GM23338 (cell line): ENCODE measurements at regions not wholly inside any gene's neighbourhood (a gene's known extent, or its start where the extent isn't known, plus 50 kb on each side); places are given as distances from the start of the nearest gene placed in this dataset.

Experiments used
- ATAC-seq: fragments of 200-7000 bp; cut with Tn5 transposase; 3 replicates; pipeline ENCODE4 v1.9.1; 2020
- DNase-seq: peaks from one replicate; pipeline ENCODE4 v3.0.0-alpha.2; 2015; ENCODE audit warnings: low spot score
- H2AFZ ChIP-seq: fragments of 200-600 bp; sonication (generic); 2 replicates; pipeline ENCODE4 v1.8.0; 2016; ENCODE audit warnings: antibody characterized with exemption, mild to moderate bottlenecking, moderate library complexity
- H3F3A ChIP-seq: fragments of 200-600 bp; sonication (generic); replicated peaks from 2 replicates; pipeline ENCODE4 v1.8.0; 2017; ENCODE audit warnings: antibody characterized with exemption, mixed run types, low read depth
- H3K27ac ChIP-seq: fragments of 200-600 bp; sonication (generic); 2 replicates; pipeline ENCODE4 v1.6.1; 2016; ENCODE audit warnings: low read depth
- H3K27me3 ChIP-seq: fragments of 200-600 bp; sonication (generic); 2 replicates; pipeline ENCODE4 v1.8.0; 2016; ENCODE audit warnings: mild to moderate bottlenecking, mixed run types, moderate library complexity; ENCODE audit not compliant: insufficient read depth
- H3K36me3 ChIP-seq: fragments of 200-600 bp; sonication (generic); 2 replicates; pipeline ENCODE4 v1.8.0; 2016; ENCODE audit warnings: mild to moderate bottlenecking; ENCODE audit not compliant: insufficient read depth
- H3K4me1 ChIP-seq: fragments of 200-600 bp; sonication (generic); 2 replicates; pipeline ENCODE4 v1.8.0; 2016; ENCODE audit warnings: mild to moderate bottlenecking, moderate library complexity; ENCODE audit not compliant: insufficient read depth
- H3K4me2 ChIP-seq: fragments of 200-600 bp; sonication (generic); 2 replicates; pipeline ENCODE4 v1.7.1; 2017; ENCODE audit warnings: mixed run types
- H3K4me3 ChIP-seq: fragments of 200-600 bp; sonication (generic); 2 replicates; pipeline ENCODE4 v1.6.1; 2016; ENCODE audit warnings: mixed run types
- H3K79me2 ChIP-seq: fragments of 200-600 bp; sonication (generic); replicated peaks from 2 replicates; pipeline ENCODE4 v1.8.0; 2017; ENCODE audit warnings: mild to moderate bottlenecking; ENCODE audit not compliant: insufficient read depth
- H3K9me2 ChIP-seq: fragments of 200-600 bp; sonication (generic); 2 replicates; pipeline ENCODE4 v1.8.0; 2017; ENCODE audit not compliant: insufficient read depth
- H4K20me1 ChIP-seq: fragments of 200-600 bp; sonication (generic); replicated peaks from 2 replicates; pipeline ENCODE4 v1.8.0; 2017; ENCODE audit warnings: mild to moderate bottlenecking; ENCODE audit not compliant: insufficient read depth
- H3K27ac Mint-ChIP-seq: 2 replicates; pipeline ENCODE4 v1.8.0; 2020; ENCODE audit warnings: inconsistent platforms, mild to moderate bottlenecking, moderate library complexity, mixed read lengths
- H3K27me3 Mint-ChIP-seq: 3 replicates; pipeline ENCODE4 v1.8.0; 2022; ENCODE audit warnings: low read depth, mild to moderate bottlenecking, moderate library complexity, mixed read lengths, inconsistent platforms; ENCODE audit not compliant: insufficient read depth, poor library complexity
- H3K36me3 Mint-ChIP-seq: 3 replicates; pipeline ENCODE4 v1.8.0; 2021; ENCODE audit warnings: low read depth, mild to moderate bottlenecking, inconsistent platforms, moderate library complexity, mixed read lengths
- H3K4me1 Mint-ChIP-seq: 3 replicates; pipeline ENCODE4 v1.8.0; 2020; ENCODE audit warnings: mild to moderate bottlenecking, inconsistent platforms, mixed read lengths
- H3K4me3 Mint-ChIP-seq: 3 replicates; pipeline ENCODE4 v1.8.0; 2021; ENCODE audit warnings: moderate library complexity, mild to moderate bottlenecking, inconsistent platforms, mixed read lengths
- H3K9me3 Mint-ChIP-seq: 3 replicates; pipeline ENCODE4 v1.8.0; 2020; ENCODE audit warnings: moderate library complexity, mild to moderate bottlenecking, inconsistent platforms, mixed read lengths
- CREB1 ChIP-seq: fragments of 250-450 bp; sonication (Bioruptor Pico); IDR thresholded peaks from 2 replicates; pipeline ENCODE4 v1.5.0; 2020; ENCODE audit warnings: low read depth, mild to moderate bottlenecking, moderate library complexity
- CTCF ChIP-seq, 2 experiments: fragments of 200-600 bp in 1 of 2; sonication (generic) in 1 of 2; conservative IDR thresholded peaks; 2 replicates each; pipeline versions ENCODE4 v1.5.1 to v1.6.1; 2016 to 2017; ENCODE audit warnings: antibody characterized with exemption in 2 of 2, low read depth in 2 of 2, mild to moderate bottlenecking in 2 of 2, moderate library complexity in 1 of 2
- ETS1 ChIP-seq: IDR thresholded peaks from 2 replicates; pipeline ENCODE4 v1.6.1; 2016; ENCODE audit warnings: antibody characterized with exemption
- EZH2 ChIP-seq: fragments of 200-600 bp; sonication (generic); IDR thresholded peaks from one replicate; pipeline ENCODE4 v1.8.0; 2017; ENCODE audit warnings: antibody characterized with exemption, mild to moderate bottlenecking, low read depth; ENCODE audit not compliant: unreplicated experiment
- EZH2phosphoT487 ChIP-seq: fragments of 200-600 bp; sonication (generic); IDR thresholded peaks from one replicate; pipeline ENCODE4 v1.8.1; 2018; ENCODE audit warnings: antibody characterized with exemption; ENCODE audit not compliant: unreplicated experiment
- JUNB ChIP-seq: IDR thresholded peaks from one replicate; pipeline ENCODE4 v1.6.1; 2016; ENCODE audit warnings: antibody characterized with exemption; ENCODE audit not compliant: unreplicated experiment
- NANOG ChIP-seq: IDR thresholded peaks from 2 replicates; pipeline ENCODE4 v1.6.1; 2016; ENCODE audit warnings: antibody characterized with exemption, borderline replicate concordance
- POLR2AphosphoS5 ChIP-seq: IDR thresholded peaks from 2 replicates; pipeline ENCODE4 v1.6.1; 2016; ENCODE audit warnings: antibody characterized with exemption, low read depth
- STAT1 ChIP-seq: IDR thresholded peaks from one replicate; pipeline ENCODE4 v1.6.1; 2016; ENCODE audit warnings: antibody characterized with exemption; ENCODE audit not compliant: unreplicated experiment
- ZNF114 ChIP-seq: fragments of 250-450 bp; sonication (Bioruptor Pico); IDR thresholded peaks from 2 replicates; pipeline ENCODE4 v1.5.0; 2020; ENCODE audit warnings: mild to moderate bottlenecking, moderate library complexity
- ZNF331 ChIP-seq: fragments of 250-450 bp; sonication (Bioruptor Pico); IDR thresholded peaks from 2 replicates; pipeline ENCODE4 v1.5.0; 2020; ENCODE audit warnings: low read depth, mild to moderate bottlenecking, moderate library complexity
- ZNF462 ChIP-seq: fragments of 250-450 bp; sonication (Bioruptor Pico); IDR thresholded peaks from 2 replicates; pipeline ENCODE4 v1.5.0; 2020; ENCODE audit warnings: mild to moderate bottlenecking, moderate library complexity
- TF ChIP-seq, protein P1 (sequence below): IDR thresholded peaks from one replicate; pipeline ENCODE4 v1.6.1; 2018; ENCODE audit warnings: antibody characterized with exemption; ENCODE audit not compliant: unreplicated experiment

DNA sequence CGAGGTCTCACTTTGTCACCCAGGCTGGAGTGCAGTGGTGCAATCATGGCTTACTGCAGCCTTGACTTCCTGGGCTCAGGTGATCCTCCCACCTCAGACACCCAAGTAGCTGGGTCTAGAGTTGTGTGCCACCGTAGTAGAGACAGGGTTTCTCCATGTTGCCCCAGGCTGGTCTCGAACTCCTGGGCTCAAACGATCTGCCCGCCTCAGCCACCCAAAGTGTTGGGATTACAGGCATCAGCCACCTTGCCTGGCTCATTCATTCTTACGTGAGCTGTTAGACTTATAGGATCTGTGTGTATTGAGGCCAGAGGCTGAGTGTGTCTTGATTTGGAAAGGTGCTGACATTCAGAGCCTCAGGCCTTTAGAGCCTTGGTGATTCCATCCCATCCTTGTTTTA, 128.1 kb downstream of the SLC25A47 start:
- no peak for DNase-seq
- Histone ChIP-seq H4K20me1 (no peaks in the 10 kb centered on the region), H3F3A (no peaks in the 10 kb centered on the region; the same call in 1 of the 2 replicates), H2AFZ (no peak overlapping the region), H3K79me2 (peaks cover 4% of the 10 kb centered on the region; the same call in 1 of the 2 replicates), H3K4me3 (no peak overlapping the region), H3K4me1 (peaks cover 27% of the 10 kb centered on the region), H3K27me3 (no peaks in the 10 kb centered on the region), H3K36me3 (no peaks in the 10 kb centered on the region; the same call in 1 of the 2 replicates), H3K4me2 (no peak overlapping the region), H3K27ac (no peak overlapping the region), H3K9me2 (no peaks in the 10 kb centered on the region)
- TF ChIP-seq NANOG = no peak
- TF ChIP-seq CREB1 = no peak
- no peak for TF ChIP-seq ZNF462 (CRISPR knock-in tag)
- no peak for TF ChIP-seq ZNF114 (CRISPR knock-in tag)
- TF ChIP-seq STAT1 = no peak
- no peak for TF ChIP-seq POLR2AphosphoS5
- no peak for TF ChIP-seq CTCF (conservative IDR thresholded peaks at IDR 0.05; ENCODE audit: low read depth in 2 of 2)
- TF ChIP-seq EZH2 = no peak
- no peak for TF ChIP-seq ZNF331 (CRISPR knock-in tag)
- TF ChIP-seq EZH2phosphoT487 = no peak
- no peak for TF ChIP-seq JUNB
- TF ChIP-seq ETS1 = no peak
- TF ChIP-seq, protein P1, sequence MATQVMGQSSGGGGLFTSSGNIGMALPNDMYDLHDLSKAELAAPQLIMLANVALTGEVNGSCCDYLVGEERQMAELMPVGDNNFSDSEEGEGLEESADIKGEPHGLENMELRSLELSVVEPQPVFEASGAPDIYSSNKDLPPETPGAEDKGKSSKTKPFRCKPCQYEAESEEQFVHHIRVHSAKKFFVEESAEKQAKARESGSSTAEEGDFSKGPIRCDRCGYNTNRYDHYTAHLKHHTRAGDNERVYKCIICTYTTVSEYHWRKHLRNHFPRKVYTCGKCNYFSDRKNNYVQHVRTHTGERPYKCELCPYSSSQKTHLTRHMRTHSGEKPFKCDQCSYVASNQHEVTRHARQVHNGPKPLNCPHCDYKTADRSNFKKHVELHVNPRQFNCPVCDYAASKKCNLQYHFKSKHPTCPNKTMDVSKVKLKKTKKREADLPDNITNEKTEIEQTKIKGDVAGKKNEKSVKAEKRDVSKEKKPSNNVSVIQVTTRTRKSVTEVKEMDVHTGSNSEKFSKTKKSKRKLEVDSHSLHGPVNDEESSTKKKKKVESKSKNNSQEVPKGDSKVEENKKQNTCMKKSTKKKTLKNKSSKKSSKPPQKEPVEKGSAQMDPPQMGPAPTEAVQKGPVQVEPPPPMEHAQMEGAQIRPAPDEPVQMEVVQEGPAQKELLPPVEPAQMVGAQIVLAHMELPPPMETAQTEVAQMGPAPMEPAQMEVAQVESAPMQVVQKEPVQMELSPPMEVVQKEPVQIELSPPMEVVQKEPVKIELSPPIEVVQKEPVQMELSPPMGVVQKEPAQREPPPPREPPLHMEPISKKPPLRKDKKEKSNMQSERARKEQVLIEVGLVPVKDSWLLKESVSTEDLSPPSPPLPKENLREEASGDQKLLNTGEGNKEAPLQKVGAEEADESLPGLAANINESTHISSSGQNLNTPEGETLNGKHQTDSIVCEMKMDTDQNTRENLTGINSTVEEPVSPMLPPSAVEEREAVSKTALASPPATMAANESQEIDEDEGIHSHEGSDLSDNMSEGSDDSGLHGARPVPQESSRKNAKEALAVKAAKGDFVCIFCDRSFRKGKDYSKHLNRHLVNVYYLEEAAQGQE = no peak
- no peak for ATAC-seq
- Mint-ChIP-seq H3K27ac (no peak overlapping the region), H3K4me3 (no peak overlapping the region), H3K27me3 (peaks cover 11% of the 10 kb centered on the region), H3K4me1 (peaks cover 34% of the 10 kb centered on the region), H3K36me3 (no peaks in the 10 kb centered on the region), H3K9me3 (no peaks in the 10 kb centered on the region)
